ENCODE measurements at regions not wholly inside any gene's neighbourhood (a gene's known extent, or its start where the extent isn't known, plus 50 kb on each side); places are given as distances from the start of the nearest gene placed in this dataset.
"Not testable (repeated sequence)": the region's sequence is repeated elsewhere in the genome, so short reads cannot be mapped to it uniquely, and the experiment has no call there.

- TF ChIP-seq CTCF (IDR thresholded peaks at IDR 0.05; ENCODE audit: low read depth, low read length, poor library complexity, severe bottlenecking) = no peak
- TF ChIP-seq EZH2phosphoT487 (IDR thresholded peaks at IDR 0.05; ENCODE audit: borderline replicate concordance, low read length) = no peak
- H3K4me2 ChIP-seq (ENCODE audit: low read length) = no peak overlapping the region
- no peaks in the 10 kb centered on the region for H4K20me1 ChIP-seq (ENCODE audit: control insufficient read depth, insufficient read depth, low read depth, low read length)
- no peak overlapping the region for H3K27ac ChIP-seq (ENCODE audit: low read depth, low read length)
- no peaks in the 10 kb centered on the region for H3K9me3 ChIP-seq (ENCODE audit: control insufficient read depth, insufficient read depth, low read length)
- H3K27me3 ChIP-seq (ENCODE audit: control insufficient read depth, low read length) = no peaks in the 10 kb centered on the region
- no peak overlapping the region for H3K4me3 ChIP-seq (ENCODE audit: low read length)
- no peaks in the 10 kb centered on the region for H3F3A ChIP-seq (ENCODE audit: control insufficient read depth, insufficient read depth)
- H3K36me3 ChIP-seq (ENCODE audit: control insufficient read depth, low read length) = no peaks in the 10 kb centered on the region
- no peaks in the 10 kb centered on the region for H3K9me2 ChIP-seq (replicated peaks; ENCODE audit: control insufficient read depth, low read length)
- H3K4me1 ChIP-seq (ENCODE audit: control insufficient read depth, low read length) = no peaks in the 10 kb centered on the region
- no peaks in the 10 kb centered on the region for H3K79me2 ChIP-seq (ENCODE audit: control insufficient read depth, low read length)
Observed at GRCh38 chr4:148630051-148630450, 187.8 kb upstream of the NR3C2 start.

- no peaks in the 10 kb centered on the region for H3K9me3 ChIP-seq (ENCODE audit: control insufficient read depth, insufficient read depth, low read length)
Observed at GRCh38 chr4:148618856-148619255, 176.6 kb upstream of the NR3C2 start.

GRCh38 chr4:148608968-148609367, 166.8 kb upstream of the NR3C2 start:
- no peaks in the 10 kb centered on the region for H3K79me2 ChIP-seq (ENCODE audit: control insufficient read depth, low read length)
- H3K4me3 ChIP-seq (ENCODE audit: low read length) = no peak overlapping the region
- no peaks in the 10 kb centered on the region for H3F3A ChIP-seq (ENCODE audit: control insufficient read depth, insufficient read depth)
- H3K9me2 ChIP-seq (replicated peaks; ENCODE audit: control insufficient read depth, low read length) = no peaks in the 10 kb centered on the region
- H3K27ac ChIP-seq (ENCODE audit: low read depth, low read length) = no peak overlapping the region
- no peaks in the 10 kb centered on the region for H3K9me3 ChIP-seq (ENCODE audit: control insufficient read depth, insufficient read depth, low read length)
- no peak overlapping the region for H3K4me2 ChIP-seq (ENCODE audit: low read length)
- H3K4me1 ChIP-seq (ENCODE audit: control insufficient read depth, low read length) = no peaks in the 10 kb centered on the region
- H3K36me3 ChIP-seq (ENCODE audit: control insufficient read depth, low read length) = no peaks in the 10 kb centered on the region
- H3K27me3 ChIP-seq (ENCODE audit: control insufficient read depth, low read length) = no peaks in the 10 kb centered on the region
- no peak for TF ChIP-seq CTCF (IDR thresholded peaks at IDR 0.05; ENCODE audit: low read depth, low read length, poor library complexity, severe bottlenecking)
- no peak for TF ChIP-seq EZH2phosphoT487 (IDR thresholded peaks at IDR 0.05; ENCODE audit: borderline replicate concordance, low read length)
- no peaks in the 10 kb centered on the region for H4K20me1 ChIP-seq (ENCODE audit: control insufficient read depth, insufficient read depth, low read depth, low read length)

More at GRCh38 chr4:148618856-148619255, 176.6 kb upstream of the NR3C2 start:
- no peaks in the 10 kb centered on the region for H3K36me3 ChIP-seq (ENCODE audit: control insufficient read depth, low read length)
- no peaks in the 10 kb centered on the region for H3K9me2 ChIP-seq (replicated peaks; ENCODE audit: control insufficient read depth, low read length)
- H3K4me1 ChIP-seq (ENCODE audit: control insufficient read depth, low read length) = no peaks in the 10 kb centered on the region
- H3K27ac ChIP-seq (ENCODE audit: low read depth, low read length) = no peak overlapping the region
- H3K4me3 ChIP-seq (ENCODE audit: low read length) = no peak overlapping the region
- TF ChIP-seq EZH2phosphoT487 (IDR thresholded peaks at IDR 0.05; ENCODE audit: borderline replicate concordance, low read length) = no peak
- TF ChIP-seq CTCF (IDR thresholded peaks at IDR 0.05; ENCODE audit: low read depth, low read length, poor library complexity, severe bottlenecking) = no peak
- no peaks in the 10 kb centered on the region for H3F3A ChIP-seq (ENCODE audit: control insufficient read depth, insufficient read depth)
- H3K27me3 ChIP-seq (ENCODE audit: control insufficient read depth, low read length) = no peaks in the 10 kb centered on the region
- H4K20me1 ChIP-seq (ENCODE audit: control insufficient read depth, insufficient read depth, low read depth, low read length) = no peaks in the 10 kb centered on the region
- H3K4me2 ChIP-seq (ENCODE audit: low read length) = no peak overlapping the region
- no peaks in the 10 kb centered on the region for H3K79me2 ChIP-seq (ENCODE audit: control insufficient read depth, low read length)

GRCh38 chr4:148598418-148599207, 156.4 kb upstream of the NR3C2 start:
- H3K4me2 ChIP-seq (ENCODE audit: low read length); H3K4me1 ChIP-seq (ENCODE audit: control insufficient read depth, low read length); H3K9me2 ChIP-seq (replicated peaks; ENCODE audit: control insufficient read depth, low read length); H4K20me1 ChIP-seq (ENCODE audit: control insufficient read depth, insufficient read depth, low read depth, low read length); H3K9me3 ChIP-seq (ENCODE audit: control insufficient read depth, insufficient read depth, low read length); H3K27ac ChIP-seq (ENCODE audit: low read depth, low read length); H3K27me3 ChIP-seq (ENCODE audit: control insufficient read depth, low read length); H3K79me2 ChIP-seq (ENCODE audit: control insufficient read depth, low read length); H3K36me3 ChIP-seq (ENCODE audit: control insufficient read depth, low read length); H3F3A ChIP-seq (ENCODE audit: control insufficient read depth, insufficient read depth); H3K4me3 ChIP-seq (ENCODE audit: low read length): not testable (repeated sequence)
